ENCODE measurements at regions not wholly inside any gene's neighbourhood (a gene's known extent, or its start where the extent isn't known, plus 50 kb on each side); places are given as distances from the start of the nearest gene placed in this dataset.

DNA sequence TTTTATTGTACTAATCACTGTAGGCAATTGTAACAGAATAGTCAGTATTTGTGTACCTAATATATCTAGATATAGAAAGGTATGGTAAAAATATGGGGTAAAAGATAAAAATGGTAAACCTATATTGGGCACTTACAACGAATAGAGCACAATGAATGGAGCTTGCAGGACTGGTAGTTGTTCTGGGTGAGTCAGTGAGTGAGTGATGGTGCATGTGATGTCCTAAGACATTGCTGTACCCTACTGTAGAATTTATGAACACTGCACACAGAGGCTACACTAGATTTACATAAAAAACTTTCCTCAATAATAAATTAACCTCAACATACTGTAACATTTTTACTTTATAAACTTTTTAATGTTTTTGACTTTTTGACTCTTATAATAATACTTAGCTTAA is 274.3 kb upstream of the PPP2R3A start:
- DNase-seq (ENCODE audit: extremely low spot score) = no peak
- Histone ChIP-seq H3K9me3 (no peaks in the 10 kb centered on the region), H3K27me3 (no peaks in the 10 kb centered on the region), H3K36me3 (no peaks in the 10 kb centered on the region), H3K4me3 (no peak overlapping the region), H3K4me1 (no peaks in the 10 kb centered on the region), H3K27ac (replicated peaks in 1 of 4) (no peak overlapping the region)
- intact Hi-C loops (cut with DNase I) = no loop called here
- TF ChIP-seq POLR2A (IDR thresholded peaks at IDR 0.05; ENCODE audit: low read depth) (no peak), POLR2AphosphoS5 (IDR thresholded peaks at IDR 0.05) (no peak), EP300 (IDR thresholded peaks at IDR 0.05) (no peak)
- TF ChIP-seq, protein P1, sequence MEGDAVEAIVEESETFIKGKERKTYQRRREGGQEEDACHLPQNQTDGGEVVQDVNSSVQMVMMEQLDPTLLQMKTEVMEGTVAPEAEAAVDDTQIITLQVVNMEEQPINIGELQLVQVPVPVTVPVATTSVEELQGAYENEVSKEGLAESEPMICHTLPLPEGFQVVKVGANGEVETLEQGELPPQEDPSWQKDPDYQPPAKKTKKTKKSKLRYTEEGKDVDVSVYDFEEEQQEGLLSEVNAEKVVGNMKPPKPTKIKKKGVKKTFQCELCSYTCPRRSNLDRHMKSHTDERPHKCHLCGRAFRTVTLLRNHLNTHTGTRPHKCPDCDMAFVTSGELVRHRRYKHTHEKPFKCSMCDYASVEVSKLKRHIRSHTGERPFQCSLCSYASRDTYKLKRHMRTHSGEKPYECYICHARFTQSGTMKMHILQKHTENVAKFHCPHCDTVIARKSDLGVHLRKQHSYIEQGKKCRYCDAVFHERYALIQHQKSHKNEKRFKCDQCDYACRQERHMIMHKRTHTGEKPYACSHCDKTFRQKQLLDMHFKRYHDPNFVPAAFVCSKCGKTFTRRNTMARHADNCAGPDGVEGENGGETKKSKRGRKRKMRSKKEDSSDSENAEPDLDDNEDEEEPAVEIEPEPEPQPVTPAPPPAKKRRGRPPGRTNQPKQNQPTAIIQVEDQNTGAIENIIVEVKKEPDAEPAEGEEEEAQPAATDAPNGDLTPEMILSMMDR (IDR thresholded peaks at IDR 0.05) = no peak
- WGBS = 83% methylated on average over 1 of the region's 1 CpG

DNA sequence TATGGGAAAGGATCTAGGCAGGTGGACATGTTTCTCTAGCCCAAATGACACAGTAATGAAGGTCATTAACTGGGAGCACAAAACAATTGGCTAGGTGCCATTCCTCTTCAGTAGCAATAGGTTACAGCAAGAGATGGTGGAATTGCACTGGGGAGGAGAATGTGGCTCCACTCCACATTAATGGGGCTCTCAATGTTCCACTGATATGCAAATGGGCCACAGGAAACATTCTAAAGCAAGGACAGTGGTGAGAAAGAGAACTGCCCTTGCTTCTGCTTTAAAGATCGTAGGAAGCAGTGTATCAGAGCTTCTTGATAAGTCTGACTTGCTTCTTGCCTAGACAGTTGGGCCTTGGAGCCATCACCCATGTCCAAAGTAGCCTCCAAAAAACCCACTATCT is 271.4 kb upstream of the PPP2R3A start:
- TF ChIP-seq, protein P1 (IDR thresholded peaks at IDR 0.05) = no peak
- TF ChIP-seq POLR2AphosphoS5 (IDR thresholded peaks at IDR 0.05) (no peak), POLR2A (IDR thresholded peaks at IDR 0.05; ENCODE audit: low read depth) (no peak), EP300 (IDR thresholded peaks at IDR 0.05) (no peak)
- Histone ChIP-seq H3K4me1 (no peaks in the 10 kb centered on the region), H3K27me3 (no peaks in the 10 kb centered on the region), H3K9me3 (no peaks in the 10 kb centered on the region), H3K27ac (replicated peaks in 1 of 4) (no peak overlapping the region), H3K36me3 (no peaks in the 10 kb centered on the region), H3K4me3 (no peak overlapping the region)
- intact Hi-C loops (cut with DNase I) = no loop called here
- WGBS = 100% methylated on average over 1 of the region's 1 CpG
- no peak for DNase-seq (ENCODE audit: extremely low spot score)

DNA sequence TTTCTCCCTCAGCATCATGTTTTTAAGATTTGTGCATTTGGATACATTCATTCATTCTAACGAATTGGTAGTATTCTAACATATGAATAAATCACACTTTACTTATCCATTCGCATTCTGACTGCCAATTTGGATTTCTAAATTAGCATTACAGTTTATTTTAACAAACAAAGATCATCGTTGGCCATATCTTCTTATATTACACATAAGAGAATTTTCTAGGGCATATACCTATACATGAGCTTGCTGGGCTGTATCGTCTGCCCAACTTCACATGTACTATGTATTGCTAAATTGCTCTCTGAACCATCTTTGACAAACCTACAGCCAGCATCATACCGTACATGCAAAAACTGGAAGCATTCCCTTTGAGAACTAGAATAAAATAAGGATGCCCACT is 265.8 kb upstream of the PPP2R3A start:
- WGBS = 88% methylated on average over 5 of the region's 5 CpGs
- Histone ChIP-seq H3K4me1 (no peaks in the 10 kb centered on the region), H3K9me3 (no peaks in the 10 kb centered on the region), H3K27me3 (no peaks in the 10 kb centered on the region), H3K4me3 (no peak overlapping the region), H3K36me3 (no peaks in the 10 kb centered on the region), H3K27ac (replicated peaks in 1 of 4) (no peak overlapping the region)
- TF ChIP-seq POLR2AphosphoS5 (IDR thresholded peaks at IDR 0.05) (no peak), POLR2A (IDR thresholded peaks at IDR 0.05; ENCODE audit: low read depth) (no peak), EP300 (IDR thresholded peaks at IDR 0.05) (no peak)
- TF ChIP-seq, protein P1 (IDR thresholded peaks at IDR 0.05) = no peak
- intact Hi-C loops (cut with DNase I) = no loop called here
- no peak for DNase-seq (ENCODE audit: extremely low spot score)

DNA sequence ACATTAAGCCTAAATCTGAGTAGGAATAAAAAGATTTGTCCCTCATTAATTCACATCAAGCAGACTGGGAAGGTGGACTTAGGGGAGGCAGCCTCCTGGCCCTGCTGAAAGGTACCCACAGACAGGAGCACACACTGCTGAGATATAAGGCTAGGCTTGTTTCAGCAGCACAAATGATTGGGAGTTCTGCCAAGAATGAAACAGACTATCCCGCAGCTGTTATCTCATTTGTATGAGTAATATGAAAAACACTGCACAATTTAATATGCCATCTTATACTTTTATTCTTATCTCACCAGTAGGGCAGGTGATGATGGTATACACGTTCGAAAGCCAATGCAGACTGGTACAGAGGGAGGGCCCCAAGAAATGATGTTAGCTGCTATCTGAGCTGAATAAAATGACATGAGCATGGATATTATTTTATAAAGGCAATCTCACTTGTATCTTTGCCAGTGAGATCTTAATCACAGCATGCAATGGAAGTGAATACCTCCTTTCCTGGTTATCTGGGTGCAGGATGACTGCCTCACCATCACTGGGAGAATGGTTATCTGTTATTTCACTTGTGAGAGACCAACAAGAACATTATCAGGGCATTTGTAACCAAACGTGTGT is 258.7 kb upstream of the PPP2R3A start:
- WGBS = 47% methylated on average over 4 of the region's 4 CpGs
- DNase-seq (ENCODE audit: extremely low spot score) = no peak
- Histone ChIP-seq H3K4me1 (no peaks in the 10 kb centered on the region), H3K27me3 (no peaks in the 10 kb centered on the region), H3K4me3 (no peak overlapping the region), H3K9me3 (no peaks in the 10 kb centered on the region), H3K27ac (replicated peaks in 1 of 4) (no peak overlapping the region), H3K36me3 (no peaks in the 10 kb centered on the region)
- intact Hi-C loops (cut with DNase I) = no loop called here
- no peak for TF ChIP-seq POLR2A (IDR thresholded peaks at IDR 0.05; ENCODE audit: low read depth)

DNA sequence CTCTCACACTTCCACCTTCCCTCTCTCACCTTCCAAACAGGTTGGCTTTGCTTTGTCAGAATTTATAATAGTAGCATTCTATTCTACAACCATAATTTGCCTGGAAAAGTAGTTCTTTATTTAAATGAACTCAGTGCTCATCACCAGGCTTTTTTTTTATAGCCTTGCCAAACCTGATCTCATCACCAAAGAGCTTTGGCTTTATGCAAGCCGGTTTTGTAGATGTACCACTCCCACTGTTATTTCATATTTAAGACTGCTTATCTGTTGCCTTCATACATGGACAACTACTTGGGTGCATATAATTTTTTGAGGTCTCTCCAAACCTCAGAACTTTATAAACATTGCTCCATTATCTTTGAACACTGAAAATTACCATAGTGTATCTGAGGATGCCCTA is 246.1 kb upstream of the PPP2R3A start:
- no peak for DNase-seq (ENCODE audit: extremely low spot score)
- Histone ChIP-seq H3K36me3 (no peaks in the 10 kb centered on the region), H3K9me3 (peaks cover 0 to 6% (median under 1%) of the 10 kb centered on the region in 4 donors), H3K27ac (replicated peaks in 1 of 4) (no peak overlapping the region), H3K4me3 (no peak overlapping the region), H3K27me3 (no peaks in the 10 kb centered on the region), H3K4me1 (no peaks in the 10 kb centered on the region)
- 62% methylated on average over 1 of the region's 1 CpG for WGBS
- TF ChIP-seq POLR2A (IDR thresholded peaks at IDR 0.05; ENCODE audit: low read depth) = no peak
- no peak for TF ChIP-seq EP300 (IDR thresholded peaks at IDR 0.05)
- no peak for TF ChIP-seq POLR2AphosphoS5 (IDR thresholded peaks at IDR 0.05)
- intact Hi-C loops (cut with DNase I) = no loop called here
